ENCODE measurements at regions not wholly inside any gene's neighbourhood (a gene's known extent, or its start where the extent isn't known, plus 50 kb on each side); places are given as distances from the start of the nearest gene placed in this dataset.

DNA sequence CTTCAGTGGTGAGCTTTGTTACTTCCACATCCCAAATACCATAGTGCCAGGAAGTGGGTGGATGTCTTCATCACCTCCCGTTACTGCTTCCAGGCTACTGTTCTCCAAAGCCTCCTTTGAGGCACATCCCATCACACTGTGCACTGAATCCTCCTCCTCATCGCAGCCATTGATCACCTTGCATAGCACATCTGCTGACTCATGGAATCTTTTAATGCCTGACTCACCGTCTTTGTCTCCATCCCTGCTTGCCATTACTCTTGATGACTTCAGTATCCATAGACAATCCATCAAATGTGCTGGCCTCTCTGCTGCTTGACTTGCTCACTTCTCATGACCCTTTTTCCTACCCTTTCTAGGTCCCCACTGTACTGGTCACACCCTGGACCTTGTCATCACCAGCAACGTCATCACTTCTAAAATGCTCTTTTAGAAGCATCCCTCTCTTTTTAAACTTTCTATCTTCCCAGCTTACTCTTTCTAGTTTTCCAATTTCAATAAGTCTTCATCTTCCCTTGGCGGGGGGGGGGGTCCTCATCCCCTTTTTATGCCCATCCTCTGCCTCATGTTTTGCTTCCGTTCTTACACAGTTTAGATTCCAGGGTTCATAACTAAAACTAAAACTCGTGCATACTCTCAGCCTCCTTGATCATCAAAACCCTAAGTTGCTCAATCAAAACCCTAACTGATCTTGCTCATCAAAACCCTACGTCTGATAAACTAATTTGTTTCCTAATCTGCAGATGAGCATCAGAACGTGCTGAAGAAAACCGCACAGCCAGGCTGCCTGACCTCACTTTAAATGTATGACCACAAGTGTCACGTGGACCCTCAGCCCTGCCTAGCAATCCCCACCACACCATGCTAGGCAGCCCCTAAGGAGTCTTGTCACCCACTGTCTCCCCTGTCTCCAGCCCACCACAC is 289.7 kb upstream of the ZFHX3 start:
- Histone ChIP-seq H3K36me3 (ENCODE audit: insufficient read depth, low read length) (no peaks in the 10 kb centered on the region), H3K27ac (ENCODE audit: low read depth, low read length) (no peak overlapping the region), H3K4me3 (ENCODE audit: low read length in 2 of 2) (no peak overlapping the region), H3K27me3 (ENCODE audit: insufficient read depth, low read length) (no peaks in the 10 kb centered on the region), H3K9me3 (ENCODE audit: control insufficient read depth in 1 of 2, low read length in 2 of 2) (no peaks in the 10 kb centered on the region), H3K4me1 (ENCODE audit: insufficient read depth, low read length) (no peaks in the 10 kb centered on the region)
- Mint-ChIP-seq H3K36me3 (no peaks in the 10 kb centered on the region), H3K9me3 (no peaks in the 10 kb centered on the region), H3K4me1 (no peaks in the 10 kb centered on the region), H3K27ac (no peak overlapping the region), H3K4me3 (no peak overlapping the region), H3K27me3 (no peaks in the 10 kb centered on the region)
- POLR2A ChIA-PET (ENCODE audit: partially characterized antibody), result no interaction called here
- intact Hi-C loops (cut with micrococcal nuclease), result no loop called here
- CTCF ChIA-PET (ENCODE audit: partially characterized antibody), result no interaction called here
- DNase-seq, result no peak

DNA sequence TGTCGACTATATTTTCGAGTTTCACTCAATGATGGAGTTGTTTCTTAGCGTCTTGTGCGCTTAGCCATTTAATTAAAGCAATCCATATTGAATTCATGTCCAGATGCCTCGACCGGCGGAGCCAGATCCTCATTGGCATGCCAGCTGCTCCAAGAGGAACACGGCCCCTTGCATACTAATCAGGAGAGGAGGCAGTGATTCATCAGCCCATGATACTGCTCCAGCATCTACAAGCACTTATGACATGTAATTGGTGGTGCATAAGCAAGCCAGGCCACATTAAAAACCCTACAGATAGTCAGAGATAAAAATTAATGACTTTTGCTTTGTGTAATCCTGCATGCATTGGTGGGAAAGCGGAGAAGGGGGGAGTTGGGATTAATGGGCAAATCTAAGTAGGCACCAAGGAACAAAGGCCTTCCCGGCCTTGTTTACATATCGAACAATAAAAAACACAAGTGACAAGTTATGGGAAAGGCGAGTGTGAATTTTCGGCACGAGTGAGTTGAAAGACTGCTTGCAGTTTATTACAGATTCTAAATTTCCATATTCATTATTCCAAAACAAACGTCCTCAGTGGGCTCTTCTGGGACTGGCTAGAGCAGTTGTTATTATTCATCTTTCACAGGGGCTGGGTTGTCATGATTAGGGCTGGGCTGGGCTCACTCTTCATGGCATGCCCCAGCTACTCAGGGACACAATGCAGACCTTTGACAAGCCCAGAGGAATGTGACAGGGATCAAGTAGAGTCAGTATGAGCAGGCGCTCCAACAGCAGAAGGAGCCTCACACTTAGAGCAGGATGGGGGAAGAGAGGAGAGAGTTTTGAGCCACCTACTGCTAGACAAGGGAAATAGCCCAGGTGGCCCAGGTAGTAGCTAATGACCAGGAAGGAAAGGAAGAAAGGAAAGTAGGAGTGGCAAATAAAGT is 281.7 kb upstream of the ZFHX3 start:
- Mint-ChIP-seq H3K36me3 (no peaks in the 10 kb centered on the region), H3K9me3 (peaks cover 0 to 2% (median 0%) of the 10 kb centered on the region in 8 donors), H3K4me3 (no peak overlapping the region), H3K27ac (no peak overlapping the region), H3K27me3 (no peaks in the 10 kb centered on the region), H3K4me1 (no peaks in the 10 kb centered on the region)
- Histone ChIP-seq H3K27ac (ENCODE audit: low read depth, low read length) (no peak overlapping the region), H3K4me3 (ENCODE audit: low read length in 2 of 2) (no peak overlapping the region), H3K36me3 (ENCODE audit: insufficient read depth, low read length) (no peaks in the 10 kb centered on the region), H3K27me3 (ENCODE audit: insufficient read depth, low read length) (no peaks in the 10 kb centered on the region), H3K4me1 (ENCODE audit: insufficient read depth, low read length) (no peaks in the 10 kb centered on the region), H3K9me3 (ENCODE audit: control insufficient read depth in 1 of 2, low read length in 2 of 2) (no peaks in the 10 kb centered on the region)
- ChIA-PET POLR2A (ENCODE audit: partially characterized antibody) (no interaction called here), CTCF (ENCODE audit: partially characterized antibody) (no interaction called here)
- intact Hi-C loops (cut with micrococcal nuclease), result no loop called here
- no peak for DNase-seq

DNA sequence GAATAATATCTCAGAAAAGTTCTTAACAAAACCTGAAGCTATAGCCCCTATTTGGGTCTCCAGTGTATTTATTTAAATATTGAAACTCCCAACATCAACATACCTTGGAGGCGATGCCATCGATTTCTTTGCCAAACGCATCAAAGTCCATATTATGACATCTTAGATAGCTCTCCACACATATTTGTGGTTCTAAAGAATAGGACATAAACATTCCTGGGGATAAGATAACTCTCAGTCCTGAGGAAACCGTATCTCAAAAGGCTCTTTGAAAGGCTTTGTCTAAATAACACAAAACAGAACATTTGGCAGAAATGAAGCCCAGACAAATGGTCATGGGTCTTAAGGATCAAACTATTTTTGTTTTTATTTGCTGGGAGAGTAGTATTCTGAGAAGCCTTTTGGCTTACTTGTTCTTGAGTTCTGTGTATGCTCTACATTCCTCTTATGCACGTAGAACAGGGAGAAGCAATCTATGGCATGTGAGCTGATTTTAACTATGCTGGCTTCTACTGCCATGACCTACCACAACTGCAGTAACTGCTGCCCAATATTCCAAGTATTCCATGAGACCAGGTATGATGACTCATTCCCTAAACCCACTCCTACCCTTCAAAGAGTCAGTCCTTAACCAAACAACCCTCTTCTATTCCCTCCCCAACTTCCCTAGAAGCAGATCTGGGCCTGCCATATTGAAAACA is 279.0 kb upstream of the ZFHX3 start:
- Histone ChIP-seq H3K27ac (ENCODE audit: low read depth, low read length) (no peak overlapping the region), H3K36me3 (ENCODE audit: insufficient read depth, low read length) (no peaks in the 10 kb centered on the region), H3K4me3 (ENCODE audit: low read length in 2 of 2) (no peak overlapping the region), H3K9me3 (ENCODE audit: control insufficient read depth in 1 of 2, low read length in 2 of 2) (no peaks in the 10 kb centered on the region), H3K4me1 (ENCODE audit: insufficient read depth, low read length) (no peaks in the 10 kb centered on the region), H3K27me3 (ENCODE audit: insufficient read depth, low read length) (no peaks in the 10 kb centered on the region)
- ChIA-PET POLR2A (ENCODE audit: partially characterized antibody) (no interaction called here), CTCF (ENCODE audit: partially characterized antibody) (no interaction called here)
- Mint-ChIP-seq H3K27ac (no peak overlapping the region), H3K27me3 (peaks cover 0 to 2% of the 10 kb centered on the region in 2 donors), H3K4me3 (no peak overlapping the region), H3K36me3 (no peaks in the 10 kb centered on the region), H3K9me3 (peaks cover 0 to 8% (median 2%) of the 10 kb centered on the region in 8 donors), H3K4me1 (no peaks in the 10 kb centered on the region)
- intact Hi-C loops (cut with micrococcal nuclease), result no loop called here
- DNase-seq, result no peak

DNA sequence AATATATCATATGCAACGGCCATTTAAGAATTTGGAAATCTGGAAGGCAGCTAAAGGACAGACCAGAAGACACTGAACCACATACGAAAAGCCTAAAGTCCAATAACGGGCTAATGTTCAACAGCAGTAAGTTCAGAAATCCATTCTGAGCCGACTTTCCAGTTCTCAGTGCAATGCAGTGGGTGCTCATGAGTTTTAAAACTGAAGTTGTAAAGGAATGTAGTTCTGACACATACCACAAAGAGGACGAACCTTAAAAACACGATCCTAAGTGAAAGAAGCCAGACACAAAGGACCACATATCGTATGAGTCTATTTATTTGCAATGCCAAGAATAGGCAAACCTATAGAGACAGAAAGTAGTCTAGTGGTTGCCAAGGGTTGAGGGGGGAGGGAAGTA is 278.3 kb upstream of the ZFHX3 start:
- Histone ChIP-seq H3K4me3 (ENCODE audit: low read length in 2 of 2) (no peak overlapping the region), H3K4me1 (ENCODE audit: insufficient read depth, low read length) (no peaks in the 10 kb centered on the region), H3K27me3 (ENCODE audit: insufficient read depth, low read length) (no peaks in the 10 kb centered on the region), H3K27ac (ENCODE audit: low read depth, low read length) (no peak overlapping the region), H3K36me3 (ENCODE audit: insufficient read depth, low read length) (no peaks in the 10 kb centered on the region), H3K9me3 (ENCODE audit: control insufficient read depth in 1 of 2, low read length in 2 of 2) (no peaks in the 10 kb centered on the region)
- DNase-seq, result no peak
- Mint-ChIP-seq H3K4me3 (no peak overlapping the region), H3K9me3 (peaks cover 0 to 8% (median under 1%) of the 10 kb centered on the region in 8 donors), H3K36me3 (no peaks in the 10 kb centered on the region), H3K27me3 (peaks cover 0 to 2% of the 10 kb centered on the region in 2 donors), H3K27ac (no peak overlapping the region), H3K4me1 (no peaks in the 10 kb centered on the region)
- ChIA-PET POLR2A (ENCODE audit: partially characterized antibody) (no interaction called here), CTCF (ENCODE audit: partially characterized antibody) (no interaction called here)
- intact Hi-C loops (cut with micrococcal nuclease), result no loop called here

DNA sequence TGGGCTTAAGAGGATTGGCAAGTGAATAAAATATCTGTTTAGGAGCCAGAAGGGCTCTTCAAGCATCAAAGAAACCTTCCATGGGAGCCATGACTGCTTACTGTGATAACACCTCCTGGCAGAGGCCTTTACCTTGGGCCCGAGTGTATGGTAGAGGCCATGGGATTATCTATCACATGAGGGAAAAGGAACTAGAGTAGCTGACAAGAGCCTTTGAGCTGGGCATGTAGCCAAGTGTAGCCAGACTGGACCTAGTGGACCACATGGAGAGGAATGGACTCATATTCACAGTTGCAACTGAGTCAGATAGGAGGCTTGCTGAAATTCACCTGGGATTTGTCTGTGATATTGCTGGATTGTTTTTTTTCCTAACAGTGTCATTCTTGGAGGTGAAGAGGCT is 276.0 kb upstream of the ZFHX3 start:
- intact Hi-C loops (cut with micrococcal nuclease), result no loop called here
- ChIA-PET POLR2A (ENCODE audit: partially characterized antibody) (no interaction called here), CTCF (ENCODE audit: partially characterized antibody) (no interaction called here)
- no peaks in the 10 kb centered on the region for H3K4me1 ChIP-seq (ENCODE audit: insufficient read depth, low read length)
- Mint-ChIP-seq H3K36me3 (no peaks in the 10 kb centered on the region), H3K4me3 (no peak overlapping the region), H3K27me3 (peaks cover 0 to 2% of the 10 kb centered on the region in 2 donors), H3K27ac (no peak overlapping the region), H3K9me3 (peaks cover 0 to 8% (median under 1%) of the 10 kb centered on the region in 8 donors), H3K4me1 (no peaks in the 10 kb centered on the region)
- H3K9me3 ChIP-seq (ENCODE audit: control insufficient read depth in 1 of 2, low read length in 2 of 2), result no peaks in the 10 kb centered on the region
- H3K27ac ChIP-seq (ENCODE audit: low read depth, low read length), result no peak overlapping the region
- no peak overlapping the region for H3K4me3 ChIP-seq (ENCODE audit: low read length in 2 of 2)
- no peak for DNase-seq
- no peaks in the 10 kb centered on the region for H3K36me3 ChIP-seq (ENCODE audit: insufficient read depth, low read length)
- no peaks in the 10 kb centered on the region for H3K27me3 ChIP-seq (ENCODE audit: insufficient read depth, low read length)

DNA sequence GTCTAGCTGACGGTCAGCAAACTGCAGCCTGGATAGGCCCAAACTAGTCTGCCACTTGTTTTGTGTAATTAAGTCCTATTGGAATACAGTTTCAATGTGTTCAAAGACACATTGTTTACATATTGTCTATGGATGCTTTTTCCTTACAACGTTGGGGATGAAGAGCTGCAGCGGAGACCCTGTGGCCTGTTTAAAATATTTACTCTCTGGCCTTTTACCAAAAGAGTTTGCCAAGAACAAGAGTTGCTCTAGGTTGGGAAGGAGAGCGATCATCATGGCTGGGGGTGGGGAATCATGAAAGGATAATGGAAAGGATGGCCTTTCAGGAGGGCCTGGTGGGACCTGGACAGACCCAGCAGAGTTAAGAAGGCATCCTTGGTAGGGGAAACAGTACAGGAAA is 274.9 kb upstream of the ZFHX3 start:
- POLR2A ChIA-PET (ENCODE audit: partially characterized antibody), result no interaction called here
- no peak overlapping the region for H3K4me3 ChIP-seq (ENCODE audit: low read length in 2 of 2)
- Mint-ChIP-seq H3K27ac (no peak overlapping the region), H3K9me3 (peaks cover 0 to 8% (median 2%) of the 10 kb centered on the region in 8 donors), H3K36me3 (no peaks in the 10 kb centered on the region), H3K4me1 (no peaks in the 10 kb centered on the region), H3K4me3 (no peak overlapping the region), H3K27me3 (peaks cover 0 to 2% of the 10 kb centered on the region in 2 donors)
- no peaks in the 10 kb centered on the region for H3K9me3 ChIP-seq (ENCODE audit: control insufficient read depth in 1 of 2, low read length in 2 of 2)
- intact Hi-C loops (cut with micrococcal nuclease), result no loop called here
- no peak overlapping the region for H3K27ac ChIP-seq (ENCODE audit: low read depth, low read length)
- CTCF ChIA-PET (ENCODE audit: partially characterized antibody), result no interaction called here
- H3K4me1 ChIP-seq (ENCODE audit: insufficient read depth, low read length), result no peaks in the 10 kb centered on the region
- no peaks in the 10 kb centered on the region for H3K36me3 ChIP-seq (ENCODE audit: insufficient read depth, low read length)
- no peak for DNase-seq
- H3K27me3 ChIP-seq (ENCODE audit: insufficient read depth, low read length), result no peaks in the 10 kb centered on the region

DNA sequence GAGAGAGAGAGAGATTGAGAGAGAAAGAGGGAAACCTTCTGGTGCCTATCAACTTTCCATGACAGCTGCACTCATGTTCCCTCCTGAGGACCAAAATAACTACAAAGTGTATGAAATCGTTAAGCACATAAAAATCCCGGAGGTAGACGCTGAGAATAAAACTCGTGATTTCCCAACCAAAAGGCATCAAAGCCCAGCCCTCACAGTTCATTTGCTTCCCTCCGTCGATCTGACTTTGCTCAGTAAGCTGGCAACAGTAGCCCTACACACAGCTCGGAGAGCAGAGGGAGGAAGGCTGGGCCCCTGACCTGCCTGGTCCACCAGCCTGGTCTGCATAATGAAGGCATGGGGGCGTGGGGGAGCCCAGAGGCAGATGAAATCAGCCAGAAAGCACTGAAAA is 273.9 kb upstream of the ZFHX3 start:
- ChIA-PET POLR2A (ENCODE audit: partially characterized antibody) (no interaction called here), CTCF (ENCODE audit: partially characterized antibody) (no interaction called here)
- Histone ChIP-seq H3K9me3 (ENCODE audit: control insufficient read depth in 1 of 2, low read length in 2 of 2) (no peaks in the 10 kb centered on the region), H3K4me1 (ENCODE audit: insufficient read depth, low read length) (no peaks in the 10 kb centered on the region), H3K4me3 (ENCODE audit: low read length in 2 of 2) (no peak overlapping the region), H3K27me3 (ENCODE audit: insufficient read depth, low read length) (no peaks in the 10 kb centered on the region), H3K27ac (ENCODE audit: low read depth, low read length) (no peak overlapping the region), H3K36me3 (ENCODE audit: insufficient read depth, low read length) (no peaks in the 10 kb centered on the region)
- H3K4me3 Mint-ChIP-seq, result no peak overlapping the region
- intact Hi-C loops (cut with micrococcal nuclease), result no loop called here
- peaks cover 0 to 8% (median under 1%) of the 10 kb centered on the region in 8 donors for H3K9me3 Mint-ChIP-seq
- DNase-seq, result no peak
- H3K27me3 Mint-ChIP-seq, result peaks cover 0 to 2% of the 10 kb centered on the region in 2 donors
- no peak overlapping the region for H3K27ac Mint-ChIP-seq
- no peaks in the 10 kb centered on the region for H3K4me1 Mint-ChIP-seq
- no peaks in the 10 kb centered on the region for H3K36me3 Mint-ChIP-seq
